C4-2B (cell line): ENCODE measurements at regions not wholly inside any gene's neighbourhood (a gene's known extent, or its start where the extent isn't known, plus 50 kb on each side); places are given as distances from the start of the nearest gene placed in this dataset.

Experiments
- ZFX ChIP-seq: fragments of 450-650 bp; IDR thresholded peaks from 2 replicates; pipeline ENCODE4 v1.6.1; 2017
- TF ChIP-seq, protein P1 (sequence below): fragments of 450-650 bp; conservative IDR thresholded peaks from 2 replicates; pipeline ENCODE4 v1.5.1; 2017; ENCODE audit warnings: mild to moderate bottlenecking

DNA sequence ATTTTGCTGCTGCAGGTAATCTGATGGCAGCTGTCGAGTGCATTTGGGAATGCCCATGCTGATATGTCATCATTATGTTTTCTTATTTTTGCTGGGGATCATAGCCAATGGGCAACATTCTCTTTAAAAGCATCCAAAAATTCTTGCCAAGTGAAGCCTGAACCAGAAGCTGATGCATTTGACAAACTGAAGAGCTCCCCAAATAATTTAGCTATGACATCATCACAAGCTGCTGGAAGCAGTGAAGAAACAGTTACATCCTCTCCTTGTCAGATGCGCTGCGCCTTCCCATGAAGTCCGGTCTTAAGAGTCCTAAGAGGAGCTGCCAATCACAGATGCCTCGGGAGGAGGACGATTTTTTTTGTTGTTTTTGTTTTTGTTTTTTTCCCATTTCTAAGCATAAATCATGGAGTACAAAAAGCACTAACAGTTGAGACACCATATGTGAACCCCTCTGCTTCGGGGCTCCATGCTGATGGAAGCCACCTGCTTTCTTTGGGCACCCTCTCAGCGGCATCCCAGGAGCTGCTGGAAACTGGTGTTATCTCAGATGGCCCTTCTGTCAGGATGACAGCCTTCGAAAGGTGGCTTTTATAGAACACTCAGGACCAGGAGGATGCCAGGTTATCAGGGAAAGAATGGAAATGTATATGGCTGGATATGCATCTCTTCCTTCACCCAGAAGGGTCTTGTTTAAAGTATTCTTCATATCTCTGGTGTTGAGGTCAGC lies 56.1 kb upstream of the FOXQ1 start:
- TF ChIP-seq, protein P1, sequence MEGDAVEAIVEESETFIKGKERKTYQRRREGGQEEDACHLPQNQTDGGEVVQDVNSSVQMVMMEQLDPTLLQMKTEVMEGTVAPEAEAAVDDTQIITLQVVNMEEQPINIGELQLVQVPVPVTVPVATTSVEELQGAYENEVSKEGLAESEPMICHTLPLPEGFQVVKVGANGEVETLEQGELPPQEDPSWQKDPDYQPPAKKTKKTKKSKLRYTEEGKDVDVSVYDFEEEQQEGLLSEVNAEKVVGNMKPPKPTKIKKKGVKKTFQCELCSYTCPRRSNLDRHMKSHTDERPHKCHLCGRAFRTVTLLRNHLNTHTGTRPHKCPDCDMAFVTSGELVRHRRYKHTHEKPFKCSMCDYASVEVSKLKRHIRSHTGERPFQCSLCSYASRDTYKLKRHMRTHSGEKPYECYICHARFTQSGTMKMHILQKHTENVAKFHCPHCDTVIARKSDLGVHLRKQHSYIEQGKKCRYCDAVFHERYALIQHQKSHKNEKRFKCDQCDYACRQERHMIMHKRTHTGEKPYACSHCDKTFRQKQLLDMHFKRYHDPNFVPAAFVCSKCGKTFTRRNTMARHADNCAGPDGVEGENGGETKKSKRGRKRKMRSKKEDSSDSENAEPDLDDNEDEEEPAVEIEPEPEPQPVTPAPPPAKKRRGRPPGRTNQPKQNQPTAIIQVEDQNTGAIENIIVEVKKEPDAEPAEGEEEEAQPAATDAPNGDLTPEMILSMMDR: no peak
- TF ChIP-seq ZFX: no peak
